Right lung (tissue), 2 donors: ENCODE measurements at regions not wholly inside any gene's neighbourhood (a gene's known extent, or its start where the extent isn't known, plus 50 kb on each side); places are given as distances from the start of the nearest gene placed in this dataset.
"Not testable (repeated sequence)": the region's sequence is repeated elsewhere in the genome, so short reads cannot be mapped to it uniquely, and the experiment has no call there.

Source experiments
- DNase-seq, 2 donors: peaks; one replicate each; pipeline ENCODE4 v3.0.0-alpha.2; 2013

GRCh38 chr2:84217456-84217855 lies 241.6 kb downstream of the SUCLG1 start:
- no peak for DNase-seq

- DNase-seq = no peak
Observed at GRCh38 chr2:84214455-84214854, 244.6 kb downstream of the SUCLG1 start.

GRCh38 chr2:84212611-84213314 lies 246.3 kb downstream of the SUCLG1 start:
- DNase-seq = no peak

GRCh38 chr2:84209941-84210340 lies 249.1 kb downstream of the SUCLG1 start:
- DNase-seq = no peak

- no peak for DNase-seq
Observed at GRCh38 chr2:84204995-84205394, 254.1 kb downstream of the SUCLG1 start.

- DNase-seq = no peak
Observed at GRCh38 chr2:84202166-84202565, 256.9 kb downstream of the SUCLG1 start.

- no peak for DNase-seq
Observed at GRCh38 chr2:84201158-84201557, 257.9 kb downstream of the SUCLG1 start.

- DNase-seq = no peak
Observed at GRCh38 chr2:84197901-84198300, 261.2 kb downstream of the SUCLG1 start.

- peak; percentile 2 to 6 for DNase-seq
Observed at GRCh38 chr2:84194949-84195644, 264.0 kb downstream of the SUCLG1 start.

- DNase-seq = no peak
Observed at GRCh38 chr2:84194181-84194580, 264.9 kb downstream of the SUCLG1 start.

GRCh38 chr2:84187258-84187657 lies 271.8 kb downstream of the SUCLG1 start:
- DNase-seq = no peak

- DNase-seq = no peak
Observed at GRCh38 chr2:84181927-84182326, 277.2 kb downstream of the SUCLG1 start.

GRCh38 chr2:84177733-84178132 lies 281.3 kb downstream of the SUCLG1 start:
- no peak for DNase-seq

GRCh38 chr2:84175970-84176369 lies 283.1 kb downstream of the SUCLG1 start:
- no peak for DNase-seq

GRCh38 chr2:84175340-84175739 lies 283.7 kb downstream of the SUCLG1 start:
- no peak for DNase-seq

GRCh38 chr2:84173041-84173440 lies 286.0 kb downstream of the SUCLG1 start:
- DNase-seq = no peak

GRCh38 chr2:84170979-84171378 lies 288.1 kb downstream of the SUCLG1 start:
- no peak for DNase-seq

GRCh38 chr2:84169871-84170270 lies 289.2 kb downstream of the SUCLG1 start:
- no peak for DNase-seq

GRCh38 chr2:84168552-84168951 lies 290.5 kb downstream of the SUCLG1 start:
- not testable (repeated sequence) for DNase-seq

GRCh38 chr2:84165256-84165655 lies 293.8 kb downstream of the SUCLG1 start:
- no peak for DNase-seq

GRCh38 chr2:84160453-84160852 lies 298.6 kb downstream of the SUCLG1 start:
- DNase-seq = no peak

- no peak for DNase-seq
Observed at GRCh38 chr2:84158605-84159004, 300.5 kb downstream of the SUCLG1 start.

- DNase-seq = no peak
Observed at GRCh38 chr2:84152462-84152861, 306.6 kb downstream of the SUCLG1 start.

GRCh38 chr2:84144345-84144744 lies 314.7 kb downstream of the SUCLG1 start:
- no peak for DNase-seq
